CD4-positive, alpha-beta T cell treated with Interferon gamma for 1 hour (primary cell): ENCODE measurements at regions not wholly inside any gene's neighbourhood (a gene's known extent, or its start where the extent isn't known, plus 50 kb on each side); places are given as distances from the start of the nearest gene placed in this dataset.
"Not testable (repeated sequence)": the region's sequence is repeated elsewhere in the genome, so short reads cannot be mapped to it uniquely, and the experiment has no call there.

Source experiments
- DNase-seq: peaks from one replicate; pipeline ENCODE4 v3.0.0-alpha.2; 2020

GRCh38 chr22:19643448-19644313 is 70.6 kb upstream of the SEPTIN5 start:
- DNase-seq = no peak

GRCh38 chr22:19644314-19645223 is 69.7 kb upstream of the SEPTIN5 start:
- peak; percentile 6 for DNase-seq

GRCh38 chr22:19645391-19645790 is 68.9 kb upstream of the SEPTIN5 start:
- no peak for DNase-seq

DNA sequence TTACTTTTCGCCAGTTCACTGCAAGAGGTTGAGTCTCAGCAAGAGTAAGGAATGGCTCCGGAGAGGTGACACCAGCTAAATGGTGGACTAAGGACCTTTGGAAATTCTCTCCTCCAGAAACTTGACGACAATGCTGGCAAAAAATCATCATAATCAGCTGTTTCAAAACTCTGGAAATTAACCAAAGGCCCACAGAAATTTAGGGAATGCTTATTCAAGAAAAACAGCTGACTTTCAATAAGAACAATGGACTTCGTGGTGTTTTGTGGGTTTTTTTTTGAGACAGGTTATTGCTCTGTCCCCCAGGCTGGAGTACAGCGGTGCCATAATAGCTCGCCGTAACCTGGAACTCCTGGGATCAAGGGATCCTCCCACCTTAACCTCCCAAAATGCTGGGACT is 68.4 kb upstream of the SEPTIN5 start:
- no peak for DNase-seq

DNA sequence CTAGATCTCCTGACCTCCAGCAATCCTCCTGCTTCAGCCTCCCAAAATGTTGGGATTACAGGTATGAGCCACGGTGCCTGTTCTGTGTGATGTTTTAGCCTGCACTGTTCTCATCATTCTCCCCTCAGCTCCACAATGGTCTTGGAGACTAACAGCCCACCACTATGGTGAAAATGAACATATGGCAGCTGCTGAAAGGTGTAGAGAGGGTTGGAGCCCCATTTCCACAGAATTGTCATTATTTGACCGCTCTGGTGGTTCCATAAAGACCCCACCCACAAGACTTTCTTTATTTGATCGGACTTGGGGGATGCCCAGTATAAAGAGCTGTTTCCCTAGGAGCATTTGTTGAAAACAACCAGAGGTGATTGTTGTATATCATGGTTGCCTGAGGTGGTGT is 67.9 kb upstream of the SEPTIN5 start:
- DNase-seq = no peak

DNA sequence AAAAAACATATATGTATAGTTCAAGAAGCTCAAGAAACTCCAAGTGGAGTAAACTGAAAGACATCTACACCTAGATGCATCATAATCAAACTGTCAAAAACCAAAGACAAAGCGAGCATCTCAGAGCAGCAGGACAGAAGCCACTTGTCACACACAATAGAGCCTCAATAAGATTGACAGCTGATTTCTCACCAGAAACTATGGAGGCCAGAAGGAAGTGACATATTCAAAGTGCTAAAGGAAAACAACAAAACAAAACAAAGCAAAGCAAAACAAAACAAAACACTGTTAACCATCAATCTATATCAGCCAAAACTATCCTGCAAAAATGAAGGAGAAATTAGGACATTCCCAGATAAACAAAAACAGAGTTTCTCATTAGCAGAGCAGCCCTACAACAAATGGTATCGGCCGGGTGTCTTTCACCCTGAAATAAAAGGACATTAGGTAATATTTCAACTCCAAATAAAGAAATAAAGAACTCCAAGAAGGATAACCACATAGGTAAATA is 65.8 kb upstream of the SEPTIN5 start:
- DNase-seq = no peak

- no peak for DNase-seq
Observed at GRCh38 chr22:19652316-19652715, 62.0 kb upstream of the SEPTIN5 start.

DNA sequence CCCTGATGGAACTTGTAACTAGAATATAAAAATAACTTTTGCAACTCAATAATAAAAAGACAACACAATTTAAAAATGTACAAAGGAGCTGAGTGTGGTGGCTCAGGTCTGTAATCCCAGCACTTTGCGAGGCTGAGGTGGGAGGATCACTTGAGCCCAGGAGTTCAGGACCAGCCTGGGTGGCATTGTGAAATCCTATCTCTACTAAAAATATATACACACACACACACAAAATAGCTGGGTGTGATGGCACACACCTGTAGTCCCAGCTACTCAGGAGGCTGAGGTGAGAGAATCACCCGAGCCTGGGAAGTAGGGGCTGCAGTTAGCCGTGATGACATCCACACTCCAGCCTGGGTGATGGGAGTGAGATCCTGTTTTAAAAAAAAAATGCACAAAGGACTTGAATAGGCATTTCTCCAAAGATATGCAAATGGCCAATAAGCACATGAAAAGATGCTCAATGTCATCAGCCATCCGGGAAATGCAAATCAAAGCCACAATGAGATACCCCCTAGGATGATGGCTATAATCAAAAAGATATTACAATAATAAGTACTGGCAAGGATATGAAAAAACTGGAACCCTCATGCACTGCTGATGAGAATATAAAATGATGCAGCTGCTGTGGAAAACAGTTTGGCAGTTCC is 59.8 kb upstream of the SEPTIN5 start:
- DNase-seq = no peak

DNA sequence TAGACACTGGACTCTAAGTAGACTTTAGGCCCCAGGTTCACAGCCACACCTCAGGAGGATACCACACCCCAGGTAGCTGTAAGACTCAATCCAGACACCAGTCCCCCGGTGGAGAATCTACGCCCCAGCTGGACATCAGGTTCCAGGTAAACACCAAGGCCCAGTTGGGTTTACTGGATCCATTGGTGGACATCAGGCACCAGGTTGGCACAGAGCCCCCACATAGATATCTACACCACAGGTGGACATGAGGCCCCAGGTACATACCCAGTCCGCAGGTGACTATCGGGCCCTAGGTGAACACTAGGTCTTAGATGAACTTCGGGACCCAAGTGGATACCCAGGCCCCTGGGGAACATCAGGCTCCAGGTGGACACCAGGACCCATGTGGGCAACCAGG is 58.9 kb upstream of the SEPTIN5 start:
- no peak for DNase-seq

GRCh38 chr22:19656541-19657251 is 57.6 kb upstream of the SEPTIN5 start:
- DNase-seq = no peak

- DNase-seq = no peak
Observed at GRCh38 chr22:19657252-19658056, 56.8 kb upstream of the SEPTIN5 start.

DNA sequence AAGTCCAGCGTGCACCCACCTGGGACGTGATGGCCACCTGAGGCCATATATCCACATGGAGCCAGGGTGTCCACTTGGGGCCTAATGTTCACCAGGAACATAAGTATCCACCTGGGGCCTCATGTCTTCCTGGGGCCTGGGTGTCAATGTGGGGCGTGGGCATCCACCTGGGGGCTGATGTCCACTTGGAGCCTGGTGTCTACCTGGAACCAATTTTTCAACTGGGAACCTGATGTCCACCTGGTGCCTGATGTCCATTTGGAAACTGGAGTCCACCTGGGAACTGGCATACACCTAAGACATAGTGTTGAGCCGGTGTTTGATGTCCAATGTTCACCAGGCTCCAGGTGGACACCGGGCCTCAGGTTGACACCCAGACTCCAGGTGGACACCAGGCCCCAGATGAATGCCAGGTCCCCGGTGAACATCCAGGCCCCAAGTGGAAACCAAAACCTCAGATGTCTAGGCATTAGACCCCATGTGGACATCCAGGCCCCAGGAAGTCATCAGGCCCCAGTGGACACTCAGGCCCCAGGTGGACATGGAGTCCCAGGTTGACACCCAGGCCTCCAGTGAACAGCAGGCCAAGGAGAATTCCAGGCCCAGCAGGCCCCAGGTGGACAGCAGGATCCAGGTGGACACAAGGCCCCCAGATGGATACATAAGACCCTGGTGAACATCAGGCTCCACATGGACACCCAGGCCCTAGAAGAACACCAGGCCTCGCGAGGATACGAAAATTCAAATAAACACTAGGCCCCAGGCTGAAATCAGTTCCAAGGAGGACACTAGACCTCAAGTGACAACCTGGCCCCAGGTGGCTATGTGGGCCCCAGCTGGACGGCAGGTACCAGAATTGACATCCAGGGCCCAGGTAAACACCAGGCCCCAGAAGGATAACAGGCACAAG is 56.0 kb upstream of the SEPTIN5 start:
- DNase-seq = no peak

DNA sequence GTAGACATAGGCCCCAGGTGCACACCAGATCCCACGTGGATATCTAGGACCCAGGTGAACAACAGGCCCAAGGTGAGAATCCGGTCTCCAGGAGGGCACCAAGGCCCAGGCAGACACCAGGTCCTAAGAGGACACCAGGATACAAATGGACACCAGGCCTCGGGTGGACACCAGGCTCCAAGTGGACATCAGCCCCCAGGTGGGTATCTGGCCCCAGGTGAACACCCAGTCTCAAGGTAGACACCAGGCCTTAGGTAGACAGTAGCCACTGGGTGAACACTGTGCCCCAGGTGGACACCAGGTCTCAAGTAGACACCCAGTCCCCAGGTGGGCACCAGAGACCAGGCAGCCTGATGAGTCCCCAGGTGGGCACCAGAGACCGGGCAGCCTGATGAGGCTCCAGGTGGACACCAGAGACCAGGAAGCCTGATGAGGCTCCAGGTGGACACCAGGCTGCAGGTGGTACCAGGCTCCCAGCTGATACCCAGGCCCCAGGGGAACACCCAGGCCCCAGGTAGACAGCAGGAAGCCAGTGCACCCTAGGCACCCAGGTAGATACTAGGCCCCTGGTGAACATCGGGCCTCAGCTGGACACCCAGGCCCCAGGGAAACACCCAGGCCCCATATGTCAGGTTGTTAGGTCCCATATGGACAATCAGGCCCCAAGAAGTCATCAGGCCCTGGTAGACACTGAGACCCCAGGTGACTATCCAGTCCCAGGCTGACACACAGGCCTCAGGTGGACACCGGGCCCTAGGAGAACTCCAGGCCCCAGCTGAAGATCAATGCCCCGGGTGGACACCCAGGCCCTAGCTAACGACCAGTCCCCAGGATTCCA is 55.1 kb upstream of the SEPTIN5 start:
- DNase-seq = no peak

GRCh38 chr22:19659805-19660345 is 54.4 kb upstream of the SEPTIN5 start:
- DNase-seq = no peak

DNA sequence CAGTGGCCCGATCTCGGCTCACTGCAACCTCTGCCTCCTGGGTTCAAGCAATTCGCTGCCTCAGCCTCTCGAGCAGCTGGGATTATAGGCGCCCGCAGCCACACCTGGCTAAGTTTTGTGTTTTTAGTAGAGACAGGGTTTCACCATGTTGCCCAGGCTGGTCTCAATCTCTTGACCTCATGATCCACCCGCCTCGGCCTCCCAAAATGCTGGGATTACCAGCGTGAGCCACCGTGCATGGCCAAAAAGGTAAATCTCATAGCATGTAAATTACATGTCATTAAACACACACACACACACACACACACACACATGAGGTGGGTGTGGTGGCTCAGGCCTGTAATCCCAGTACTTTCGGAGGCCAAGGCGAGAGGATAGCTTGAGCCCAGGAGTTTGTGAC is 53.7 kb upstream of the SEPTIN5 start:
- DNase-seq = not testable (repeated sequence)

GRCh38 chr22:19661156-19661555 is 53.1 kb upstream of the SEPTIN5 start:
- DNase-seq = no peak

DNA sequence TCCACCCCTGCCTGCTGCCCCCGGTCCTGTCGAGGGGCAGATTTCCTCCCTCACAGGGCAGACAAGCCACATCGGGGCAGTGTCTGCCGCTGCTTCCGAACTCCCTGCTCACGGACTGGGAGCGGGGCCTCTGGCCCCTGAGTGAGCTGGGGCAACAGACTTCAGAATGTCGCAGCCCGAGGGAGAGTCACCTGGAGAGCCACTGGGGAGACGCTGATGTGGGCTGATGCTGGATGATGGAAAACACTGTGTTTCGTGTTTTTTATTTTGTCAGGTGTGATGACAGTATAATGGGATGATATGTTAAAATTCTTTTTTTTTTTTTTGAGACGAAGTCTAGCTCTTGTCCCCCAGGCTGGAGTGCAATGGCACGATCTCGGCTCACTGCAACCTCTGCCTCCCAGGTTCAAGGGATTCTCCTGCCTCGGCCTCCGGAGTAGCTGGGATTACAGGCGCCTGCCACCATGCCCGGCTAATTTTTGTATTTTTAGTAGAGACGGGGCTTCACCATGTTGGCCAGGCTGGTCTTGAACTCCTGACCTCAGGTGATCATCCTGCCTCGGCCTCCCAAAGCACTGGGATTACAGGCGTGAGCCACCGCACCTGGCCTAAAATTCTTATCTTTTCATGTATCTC is 52.1 kb upstream of the SEPTIN5 start:
- DNase-seq = not testable (repeated sequence)

DNA sequence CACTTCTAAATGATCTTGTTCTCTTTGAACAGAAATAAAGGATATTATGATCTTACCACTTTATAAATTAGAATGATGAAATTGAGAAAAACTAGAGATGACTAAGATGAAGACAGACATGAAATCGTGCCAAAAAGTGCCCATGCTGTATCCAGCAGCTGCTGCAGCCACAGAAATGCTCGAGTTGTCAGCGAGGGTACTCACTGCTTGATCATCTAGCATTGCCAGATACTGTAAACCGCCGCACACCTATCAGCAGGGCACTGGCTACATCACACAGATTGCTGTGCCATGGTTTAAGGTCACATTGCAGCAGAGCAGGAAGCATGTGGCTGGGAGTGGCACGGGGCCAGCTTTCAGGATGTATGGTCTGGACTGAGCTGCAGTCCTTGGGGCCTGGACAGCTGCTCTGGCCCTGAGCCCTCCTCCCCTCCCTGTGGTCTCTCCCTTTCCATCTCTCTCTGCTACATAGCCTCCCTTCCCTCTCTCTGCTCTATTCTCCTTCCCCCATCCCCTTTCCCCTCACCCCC is 51.0 kb upstream of the SEPTIN5 start:
- DNase-seq = no peak
